Transverse colon (tissue), 4 donors: ENCODE measurements at regions not wholly inside any gene's neighbourhood (a gene's known extent, or its start where the extent isn't known, plus 50 kb on each side); places are given as distances from the start of the nearest gene placed in this dataset.
"Not testable (repeated sequence)": the region's sequence is repeated elsewhere in the genome, so short reads cannot be mapped to it uniquely, and the experiment has no call there.

Source experiments
- EP300 ChIP-seq: sonication (generic); formaldehyde crosslinking; IDR thresholded peaks from one replicate; pipeline ENCODE4 v1.6.1; 2017; ENCODE audit warnings: antibody characterized with exemption, low read depth
- POLR2A ChIP-seq: fragments of 450-650 bp; IDR thresholded peaks from one replicate; pipeline ENCODE4 v1.6.1; 2016; ENCODE audit warnings: antibody characterized with exemption, mild to moderate bottlenecking, moderate library complexity
- POLR2AphosphoS5 ChIP-seq, 3 donors: sonication (generic); formaldehyde crosslinking; IDR thresholded peaks; one replicate each; pipeline ENCODE4 v1.6.1; 2016; ENCODE audit warnings: antibody characterized with exemption in 3 of 3
- TF ChIP-seq, protein P1 (sequence below), 5 experiments: fragments of 200-600 bp in 3 of 5; fragments of 450-650 bp in 2 of 5; sonication (generic) in 3 of 5; IDR thresholded peaks; 1 replicate in 2 of 5; 2 replicates in 3 of 5; pipeline ENCODE4 v1.5.1; 2016 to 2017; ENCODE audit warnings: antibody characterized with exemption in 5 of 5, inconsistent platforms in 3 of 5, mild to moderate bottlenecking in 2 of 5, moderate library complexity in 1 of 5

DNA sequence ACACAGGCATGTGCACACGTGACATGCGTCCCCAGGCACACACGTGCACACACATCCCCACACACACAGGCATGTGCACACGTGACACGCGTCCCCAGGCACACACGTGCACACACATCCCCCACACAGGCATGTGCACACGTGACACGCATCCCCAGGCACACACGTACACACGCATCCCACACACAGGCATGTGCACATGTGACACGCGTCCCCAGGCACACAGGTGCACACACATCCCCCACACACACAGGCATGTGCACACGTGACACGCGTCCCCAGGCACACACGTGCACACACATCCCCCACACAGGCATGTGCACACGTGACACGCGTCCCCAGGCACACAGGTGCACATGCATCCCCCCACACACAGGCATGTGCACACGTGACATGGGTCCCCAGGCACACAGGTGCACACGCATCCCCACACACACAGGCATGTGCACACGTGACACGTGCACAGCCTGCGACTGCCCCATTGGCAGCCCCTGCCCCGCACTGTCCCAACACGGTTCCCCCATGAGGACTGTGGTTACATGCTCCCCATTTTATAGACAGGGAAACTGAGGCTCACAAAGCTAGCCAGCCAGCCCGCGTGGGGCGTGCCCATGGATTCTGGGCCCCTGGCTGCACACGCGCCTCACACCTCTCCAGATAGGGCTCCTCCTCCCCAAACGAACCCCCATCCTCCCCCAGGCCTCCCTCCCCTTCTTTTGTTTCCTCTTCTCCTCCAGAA lies 193.2 kb upstream of the PPP1R26 start:
- TF ChIP-seq, protein P1, sequence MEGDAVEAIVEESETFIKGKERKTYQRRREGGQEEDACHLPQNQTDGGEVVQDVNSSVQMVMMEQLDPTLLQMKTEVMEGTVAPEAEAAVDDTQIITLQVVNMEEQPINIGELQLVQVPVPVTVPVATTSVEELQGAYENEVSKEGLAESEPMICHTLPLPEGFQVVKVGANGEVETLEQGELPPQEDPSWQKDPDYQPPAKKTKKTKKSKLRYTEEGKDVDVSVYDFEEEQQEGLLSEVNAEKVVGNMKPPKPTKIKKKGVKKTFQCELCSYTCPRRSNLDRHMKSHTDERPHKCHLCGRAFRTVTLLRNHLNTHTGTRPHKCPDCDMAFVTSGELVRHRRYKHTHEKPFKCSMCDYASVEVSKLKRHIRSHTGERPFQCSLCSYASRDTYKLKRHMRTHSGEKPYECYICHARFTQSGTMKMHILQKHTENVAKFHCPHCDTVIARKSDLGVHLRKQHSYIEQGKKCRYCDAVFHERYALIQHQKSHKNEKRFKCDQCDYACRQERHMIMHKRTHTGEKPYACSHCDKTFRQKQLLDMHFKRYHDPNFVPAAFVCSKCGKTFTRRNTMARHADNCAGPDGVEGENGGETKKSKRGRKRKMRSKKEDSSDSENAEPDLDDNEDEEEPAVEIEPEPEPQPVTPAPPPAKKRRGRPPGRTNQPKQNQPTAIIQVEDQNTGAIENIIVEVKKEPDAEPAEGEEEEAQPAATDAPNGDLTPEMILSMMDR (IDR thresholded peaks at IDR 0.05): not testable (repeated sequence)
- not testable (repeated sequence) for TF ChIP-seq EP300; POLR2A; POLR2AphosphoS5 (IDR thresholded peaks at IDR 0.05)
